HL-60 (cell line): ENCODE measurements at regions not wholly inside any gene's neighbourhood (a gene's known extent, or its start where the extent isn't known, plus 50 kb on each side); places are given as distances from the start of the nearest gene placed in this dataset.
"Not testable (repeated sequence)": the region's sequence is repeated elsewhere in the genome, so short reads cannot be mapped to it uniquely, and the experiment has no call there.

Experiments
- CTCF ChIP-seq: IDR thresholded peaks from one replicate; pipeline ENCODE4 v1.5.1; 2011; ENCODE audit warnings: low read length, control low read depth, inconsistent platforms; ENCODE audit not compliant: insufficient read depth
- GABPA ChIP-seq: IDR thresholded peaks from 2 replicates; pipeline ENCODE4 v1.6.1; 2012; ENCODE audit warnings: low read depth
- POLR2AphosphoS5 ChIP-seq: IDR thresholded peaks from 2 replicates; pipeline ENCODE4 v1.6.1; 2012; ENCODE audit warnings: low read depth
- REST ChIP-seq: IDR thresholded peaks from 2 replicates; pipeline ENCODE4 v1.6.1; 2012; ENCODE audit warnings: low read depth; ENCODE audit not compliant: insufficient replicate concordance
- SPI1 ChIP-seq: IDR thresholded peaks from 2 replicates; pipeline ENCODE4 v1.6.1; 2012; ENCODE audit warnings: low read depth, mild to moderate bottlenecking, borderline replicate concordance

- not testable (repeated sequence) for TF ChIP-seq CTCF, REST, SPI1, POLR2AphosphoS5, GABPA
Observed at GRCh38 chrX:35548003-35548402, 250.1 kb upstream of the MAGEB16 start.
